Mucosa of descending colon (tissue), 3 donors: ENCODE measurements at regions not wholly inside any gene's neighbourhood (a gene's known extent, or its start where the extent isn't known, plus 50 kb on each side); places are given as distances from the start of the nearest gene placed in this dataset.

Source experiments
- ATAC-seq: fragments of 200-7000 bp; cut with Tn5 transposase; one replicate; pipeline ENCODE4 v1.9.1; 2020; ENCODE audit warnings: mild to moderate bottlenecking, moderate library complexity
- DNase-seq, 3 donors: peaks; one replicate each; pipeline ENCODE4 v3.0.0-alpha.2; 2020
- H3K36me3 ChIP-seq: fragments of 200-600 bp; one replicate; pipeline ENCODE4 v1.8.0; 2021; ENCODE audit warnings: low read depth, mild to moderate bottlenecking
- H3K4me1 ChIP-seq: fragments of 200-600 bp; one replicate; pipeline ENCODE4 v1.8.0; 2021; ENCODE audit warnings: low read depth, mild to moderate bottlenecking
- H3K4me3 ChIP-seq: fragments of 200-600 bp; one replicate; pipeline ENCODE4 v1.8.0; 2021; ENCODE audit warnings: mild to moderate bottlenecking
- H3K9me3 ChIP-seq: fragments of 200-600 bp; one replicate; pipeline ENCODE4 v1.8.0; 2021; ENCODE audit warnings: mild to moderate bottlenecking
- intact Hi-C, 2 donors: fragments of 100-400 bp; cut with DNase I in 1 of 2; cut with micrococcal nuclease in 1 of 2; formaldehyde crosslinking; loops; one replicate each; pipeline versions ENCODE4 v1.11.0 to v1.11.1; 2022; cut with DNase I, micrococcal nuclease
- TF ChIP-seq, protein P1 (sequence below): fragments of 200-600 bp; IDR thresholded peaks from one replicate; pipeline ENCODE4 v1.8.0; 2022; ENCODE audit warnings: antibody characterized with exemption, mild to moderate bottlenecking
- donor health status: DM: no; HTN: no; CAD: no; lungs with moderate emphysema.
- donor health status: DM: no; HTN: no; CAD: no.
- donor health status: DM: no; HTN: yes; CAD: no.

DNA sequence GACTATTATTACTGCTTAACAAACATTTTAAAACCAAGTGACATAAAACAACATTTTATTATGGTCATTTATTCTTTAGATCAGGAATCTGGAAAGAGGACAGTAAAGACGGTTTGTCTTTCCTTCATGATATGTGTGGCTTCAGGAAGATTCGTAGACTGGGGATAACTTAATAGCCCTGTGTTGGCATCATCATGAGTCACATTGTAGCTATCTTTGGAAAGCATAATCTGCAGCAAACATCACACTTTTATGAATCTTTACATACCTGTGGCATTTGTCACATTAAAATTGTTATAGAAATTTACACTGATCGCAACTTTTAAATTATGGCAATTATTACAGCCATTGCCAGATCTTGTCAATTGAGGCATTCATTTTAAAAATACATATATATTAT lies 397.1 kb downstream of the NOVA1 start:
- H3K9me3 ChIP-seq, result no peaks in the 10 kb centered on the region
- ATAC-seq (no peak), DNase-seq (no peak)
- TF ChIP-seq, protein P1, sequence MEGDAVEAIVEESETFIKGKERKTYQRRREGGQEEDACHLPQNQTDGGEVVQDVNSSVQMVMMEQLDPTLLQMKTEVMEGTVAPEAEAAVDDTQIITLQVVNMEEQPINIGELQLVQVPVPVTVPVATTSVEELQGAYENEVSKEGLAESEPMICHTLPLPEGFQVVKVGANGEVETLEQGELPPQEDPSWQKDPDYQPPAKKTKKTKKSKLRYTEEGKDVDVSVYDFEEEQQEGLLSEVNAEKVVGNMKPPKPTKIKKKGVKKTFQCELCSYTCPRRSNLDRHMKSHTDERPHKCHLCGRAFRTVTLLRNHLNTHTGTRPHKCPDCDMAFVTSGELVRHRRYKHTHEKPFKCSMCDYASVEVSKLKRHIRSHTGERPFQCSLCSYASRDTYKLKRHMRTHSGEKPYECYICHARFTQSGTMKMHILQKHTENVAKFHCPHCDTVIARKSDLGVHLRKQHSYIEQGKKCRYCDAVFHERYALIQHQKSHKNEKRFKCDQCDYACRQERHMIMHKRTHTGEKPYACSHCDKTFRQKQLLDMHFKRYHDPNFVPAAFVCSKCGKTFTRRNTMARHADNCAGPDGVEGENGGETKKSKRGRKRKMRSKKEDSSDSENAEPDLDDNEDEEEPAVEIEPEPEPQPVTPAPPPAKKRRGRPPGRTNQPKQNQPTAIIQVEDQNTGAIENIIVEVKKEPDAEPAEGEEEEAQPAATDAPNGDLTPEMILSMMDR, result no peak
- H3K36me3 ChIP-seq, result no peaks in the 10 kb centered on the region
- no peaks in the 10 kb centered on the region for H3K4me1 ChIP-seq
- intact Hi-C loops, result no loop called here
- no peak overlapping the region for H3K4me3 ChIP-seq

DNA sequence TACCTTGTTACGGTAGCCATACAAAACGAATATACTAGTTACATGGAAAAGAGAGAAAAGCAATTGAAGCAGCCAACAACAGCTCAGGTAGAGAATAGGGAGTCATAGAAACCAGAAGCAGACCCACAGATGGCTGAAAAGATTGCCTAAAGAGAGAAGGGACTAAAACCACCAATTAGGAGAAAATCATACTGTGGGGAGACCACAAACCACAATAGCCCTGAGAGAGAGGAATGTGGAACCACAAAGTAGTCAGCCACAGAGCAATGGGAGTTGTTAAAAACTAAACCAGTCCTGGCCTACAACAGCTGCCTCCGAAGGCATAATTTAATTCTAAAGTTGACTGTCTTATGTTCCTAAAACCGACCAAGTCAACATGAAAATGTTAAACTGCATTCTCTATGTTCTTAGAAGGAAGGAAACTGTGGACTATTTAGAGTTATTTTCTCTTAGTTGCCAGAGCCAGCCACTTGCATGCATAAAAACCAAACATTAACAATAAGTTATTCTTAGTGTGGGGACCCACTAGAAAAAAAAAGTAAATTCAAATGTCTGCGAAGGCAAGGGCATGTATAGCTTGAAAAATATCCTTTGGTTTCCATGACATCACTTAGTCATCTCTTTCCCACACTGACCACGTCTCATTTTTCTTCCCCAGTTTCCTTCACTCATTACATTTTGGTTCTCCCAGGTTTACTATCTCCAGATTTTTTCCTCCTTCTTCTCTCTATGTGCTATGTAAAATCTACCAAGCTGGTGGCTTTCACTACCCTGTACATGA lies 398.1 kb downstream of the NOVA1 start:
- no peaks in the 10 kb centered on the region for H3K36me3 ChIP-seq
- TF ChIP-seq, protein P1, result no peak
- H3K4me1 ChIP-seq, result no peaks in the 10 kb centered on the region
- intact Hi-C loops, result no loop called here
- no peaks in the 10 kb centered on the region for H3K9me3 ChIP-seq
- no peak for ATAC-seq
- no peak overlapping the region for H3K4me3 ChIP-seq
- no peak for DNase-seq

DNA sequence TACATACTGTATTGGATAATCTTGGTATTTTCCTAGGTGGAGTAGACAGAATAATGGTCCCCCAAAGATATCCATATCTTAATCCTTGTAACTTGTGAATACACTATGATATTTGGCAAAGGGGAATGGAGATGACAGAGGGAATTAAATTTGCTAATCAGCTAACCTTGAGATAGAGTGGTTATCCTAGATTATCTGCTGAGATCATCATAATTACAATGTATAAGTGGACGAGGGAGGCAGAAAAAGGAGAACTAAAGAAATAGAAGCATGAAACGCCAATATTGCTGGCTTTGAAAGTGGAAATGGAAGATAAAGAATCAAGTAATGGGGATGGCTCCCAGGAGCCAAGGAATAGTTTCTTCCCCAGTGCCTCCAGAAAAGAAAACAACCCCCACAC lies 398.7 kb downstream of the NOVA1 start:
- no peaks in the 10 kb centered on the region for H3K9me3 ChIP-seq
- intact Hi-C loops, result no loop called here
- ATAC-seq, result no peak
- DNase-seq, result no peak
- H3K36me3 ChIP-seq, result no peaks in the 10 kb centered on the region
- no peak overlapping the region for H3K4me3 ChIP-seq
- no peaks in the 10 kb centered on the region for H3K4me1 ChIP-seq
- TF ChIP-seq, protein P1, result no peak

DNA sequence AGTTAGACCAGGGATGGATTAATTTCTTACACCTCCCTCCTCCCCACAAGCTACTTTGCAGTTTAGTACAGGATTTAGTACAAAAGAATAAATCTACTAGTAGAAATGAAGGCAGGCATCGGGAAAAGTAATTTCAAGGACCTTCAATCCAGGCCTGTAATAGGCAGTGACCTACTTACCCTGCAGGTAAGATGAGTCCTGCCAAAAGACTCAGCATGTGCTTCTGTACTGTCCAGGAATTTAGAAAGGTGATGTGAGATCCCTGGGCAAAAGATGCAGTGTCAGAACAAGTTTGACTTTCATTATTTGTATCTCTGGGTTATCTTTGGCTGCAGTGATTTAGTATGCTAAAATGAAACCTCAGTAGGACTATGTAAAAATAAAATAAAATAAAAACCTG lies 403.0 kb downstream of the NOVA1 start:
- ATAC-seq (no peak), DNase-seq (no peak)
- TF ChIP-seq, protein P1, result no peak
- H3K36me3 ChIP-seq, result no peaks in the 10 kb centered on the region
- H3K4me3 ChIP-seq, result no peak overlapping the region
- no peaks in the 10 kb centered on the region for H3K9me3 ChIP-seq
- intact Hi-C loops, result no loop called here
- H3K4me1 ChIP-seq, result no peaks in the 10 kb centered on the region

DNA sequence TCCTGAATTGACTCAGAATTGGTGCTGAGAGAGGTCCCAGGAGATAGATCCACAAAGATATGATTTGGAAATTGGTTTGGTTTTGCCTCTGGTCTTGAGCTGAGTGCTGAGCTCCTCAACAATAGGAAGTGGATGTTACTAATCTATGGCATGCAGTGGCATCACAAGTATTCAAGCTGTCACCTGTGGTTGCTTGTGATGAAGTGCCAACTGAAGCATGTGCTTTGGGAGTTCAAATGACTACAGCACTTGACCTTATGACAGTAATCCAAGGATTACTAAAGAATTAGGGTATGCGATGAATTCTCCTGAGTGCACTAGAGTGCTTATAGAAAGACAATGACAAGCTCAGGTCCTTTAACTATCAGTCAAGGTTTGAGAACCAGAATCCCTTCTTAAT lies 406.2 kb downstream of the NOVA1 start:
- DNase-seq (no peak), ATAC-seq (no peak)
- Histone ChIP-seq H3K4me3 (no peak overlapping the region), H3K36me3 (no peaks in the 10 kb centered on the region), H3K9me3 (no peaks in the 10 kb centered on the region), H3K4me1 (no peaks in the 10 kb centered on the region)
- intact Hi-C loops, result no loop called here
- TF ChIP-seq, protein P1, result no peak
